ENCODE measurements at regions not wholly inside any gene's neighbourhood (a gene's known extent, or its start where the extent isn't known, plus 50 kb on each side); places are given as distances from the start of the nearest gene placed in this dataset.

- no peak for TF ChIP-seq CTCF (IDR thresholded peaks at IDR 0.05; ENCODE audit: insufficient read depth, low read depth, low read length)
- no peak overlapping the region for H3K4me3 ChIP-seq (ENCODE audit: low read depth, low read length)
- CTCF ChIA-PET = interaction anchor here (1.0 to 1.4 kb wide), 2 partner anchors 13 to 14 kb away, joined by 3 read pairs; no protein-coding TSS in a partner anchor
- no peak for DNase-seq (ENCODE audit: low read depth)
- H3K27me3 ChIP-seq (ENCODE audit: control insufficient read depth, insufficient read depth, low read length) = peaks cover 4% of the 10 kb centered on the region
- no peaks in the 10 kb centered on the region for H3K36me3 ChIP-seq (ENCODE audit: control insufficient read depth, insufficient read depth, low read length)
- POLR2A ChIA-PET = no interaction called here
Measured at GRCh38 chr16:65733721-65734120, 611.9 kb upstream of the CDH11 start.

GRCh38 chr16:65731833-65732232, 610.0 kb upstream of the CDH11 start:
- DNase-seq (ENCODE audit: low read depth) = no peak
- ChIA-PET CTCF (no interaction called here), POLR2A (no interaction called here)
- no peak for TF ChIP-seq CTCF (IDR thresholded peaks at IDR 0.05; ENCODE audit: insufficient read depth, low read depth, low read length)
- no peak overlapping the region for H3K4me3 ChIP-seq (ENCODE audit: low read depth, low read length)
- H3K27me3 ChIP-seq (ENCODE audit: control insufficient read depth, insufficient read depth, low read length) = peaks cover 2% of the 10 kb centered on the region
- H3K36me3 ChIP-seq (ENCODE audit: control insufficient read depth, insufficient read depth, low read length) = no peaks in the 10 kb centered on the region

- CTCF ChIA-PET = no interaction called here
- H3K27me3 ChIP-seq (ENCODE audit: control insufficient read depth, insufficient read depth, low read length) = peaks cover 2% of the 10 kb centered on the region; the same call in 1 of the 2 replicates
- no peak overlapping the region for H3K4me3 ChIP-seq (ENCODE audit: low read depth, low read length)
- DNase-seq (ENCODE audit: low read depth) = no peak
- no peak for TF ChIP-seq CTCF (IDR thresholded peaks at IDR 0.05; ENCODE audit: insufficient read depth, low read depth, low read length)
- no peaks in the 10 kb centered on the region for H3K36me3 ChIP-seq (ENCODE audit: control insufficient read depth, insufficient read depth, low read length)
- POLR2A ChIA-PET = no interaction called here
Measured at GRCh38 chr16:65728652-65729051, 606.8 kb upstream of the CDH11 start.

- Histone ChIP-seq H3K4me3 (ENCODE audit: low read depth, low read length) (no peak overlapping the region), H3K27me3 (ENCODE audit: control insufficient read depth, insufficient read depth, low read length) (peaks cover 2% of the 10 kb centered on the region; the same call in 1 of the 2 replicates), H3K36me3 (ENCODE audit: control insufficient read depth, insufficient read depth, low read length) (no peaks in the 10 kb centered on the region)
- ChIA-PET CTCF (no interaction called here), POLR2A (no interaction called here)
- no peak for DNase-seq (ENCODE audit: low read depth)
- no peak for TF ChIP-seq CTCF (IDR thresholded peaks at IDR 0.05; ENCODE audit: insufficient read depth, low read depth, low read length)
Measured at GRCh38 chr16:65728167-65728566, 606.3 kb upstream of the CDH11 start.

- TF ChIP-seq CTCF (IDR thresholded peaks at IDR 0.05; ENCODE audit: insufficient read depth, low read depth, low read length) = no peak
- Histone ChIP-seq H3K4me3 (ENCODE audit: low read depth, low read length) (no peak overlapping the region), H3K36me3 (ENCODE audit: control insufficient read depth, insufficient read depth, low read length) (no peaks in the 10 kb centered on the region), H3K27me3 (ENCODE audit: control insufficient read depth, insufficient read depth, low read length) (peaks cover 2% of the 10 kb centered on the region; the same call in 1 of the 2 replicates)
- ChIA-PET CTCF (interaction anchor here (0.6 kb wide), 1 partner anchor 80 kb away, joined by 3 read pairs; no protein-coding TSS in a partner anchor), POLR2A (no interaction called here)
- DNase-seq (ENCODE audit: low read depth) = no peak
Measured at GRCh38 chr16:65727534-65728137, 605.8 kb upstream of the CDH11 start.
